ENCODE measurements at regions not wholly inside any gene's neighbourhood (a gene's known extent, or its start where the extent isn't known, plus 50 kb on each side); places are given as distances from the start of the nearest gene placed in this dataset.

DNA sequence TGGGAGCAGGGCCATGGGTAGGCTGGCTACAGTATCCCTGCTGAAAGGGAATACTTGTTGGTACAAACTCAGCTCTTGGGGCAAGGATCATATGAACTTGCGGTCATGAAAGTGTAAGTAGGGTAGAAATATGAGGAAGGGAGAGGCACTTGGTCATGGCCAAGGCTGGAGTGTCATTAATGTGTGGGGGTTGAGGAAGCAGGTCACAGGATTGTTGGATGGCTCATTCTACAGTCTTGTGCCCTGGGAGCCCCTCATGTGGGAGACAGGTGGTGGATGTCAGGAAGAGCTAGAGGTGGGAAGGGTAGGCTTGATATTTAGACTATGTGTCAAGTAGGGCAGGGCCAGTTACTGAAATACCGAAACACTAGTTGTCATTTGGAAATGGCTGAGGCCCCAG is 95.5 kb downstream of the RRM1 start:
- H3K9me3 ChIP-seq (ENCODE audit: control insufficient read depth, insufficient read depth, low read length), result peaks cover 3% of the 10 kb centered on the region; the same call in 1 of the 2 replicates
- no peaks in the 10 kb centered on the region for H3K36me3 ChIP-seq (ENCODE audit: insufficient read depth, low read length)
- H3K4me1 ChIP-seq (ENCODE audit: insufficient read depth, low read length), result no peaks in the 10 kb centered on the region
- H3K9ac ChIP-seq (ENCODE audit: low read depth, low read length), result no peak overlapping the region
